Esophagus squamous epithelium (tissue), 5 donors: ENCODE measurements at regions not wholly inside any gene's neighbourhood (a gene's known extent, or its start where the extent isn't known, plus 50 kb on each side); places are given as distances from the start of the nearest gene placed in this dataset.
A peak's percentile ranks its signal among the peaks of the same experiment; 100 is the strongest.
"Not testable (repeated sequence)": the region's sequence is repeated elsewhere in the genome, so short reads cannot be mapped to it uniquely, and the experiment has no call there.

ENCODE experiments used
- DNase-seq: peaks from one replicate; lab custom pipeline; 2025; lab: John Stamatoyannopoulos, UW
- H3K27ac ChIP-seq, 4 donors: fragments of 200-600 bp; sonication (generic); one replicate each; pipeline ENCODE4 v1.5.1; 2016 to 2019; ENCODE audit warnings: mild to moderate bottlenecking in 1 of 4
- H3K27me3 ChIP-seq, 4 donors: fragments of 200-600 bp; sonication (generic); 1 replicate in 3 of 4; 2 replicates in 1 of 4; pipeline versions ENCODE4 v1.5.1 to v1.6.0; 2017 to 2021; ENCODE audit warnings: antibody characterized with exemption in 1 of 4
- H3K36me3 ChIP-seq, 3 donors: fragments of 200-600 bp; sonication (generic); one replicate each; pipeline ENCODE4 v1.5.1; 2016 to 2019
- H3K4me1 ChIP-seq, 3 donors: fragments of 200-600 bp; sonication (generic); one replicate each; pipeline ENCODE4 v1.5.1; 2017 to 2019
- H3K4me3 ChIP-seq, 4 donors: fragments of 200-600 bp; sonication (generic); 1 replicate in 3 of 4; 2 replicates in 1 of 4; pipeline ENCODE4 v1.5.1; 2016 to 2019; ENCODE audit warnings: mild to moderate bottlenecking in 2 of 4, moderate library complexity in 1 of 4
- H3K9me3 ChIP-seq, 3 donors: fragments of 200-600 bp; sonication (generic); one replicate each; pipeline ENCODE4 v1.5.1; 2016 to 2019
- POLR2A ChIP-seq, 4 donors: fragments of 450-650 bp; IDR thresholded peaks; one replicate each; pipeline ENCODE4 v1.6.1; 2017; ENCODE audit warnings: antibody characterized with exemption in 4 of 4, mild to moderate bottlenecking in 4 of 4, moderate library complexity in 3 of 4
- WGBS, 2 donors: methylation state at CpG; one replicate each; pipeline ENCODE4 v1.1.5; 2018; 5-methylcytosine and 5-hydroxymethylcytosine counted together
- intact Hi-C: fragments of 100-400 bp; cut with DNase I; formaldehyde crosslinking; loops from one replicate; pipeline ENCODE4 v1.15.0; 2022
- donor health status: DM: yes; HTN: yes; CAD: no.

GRCh38 chr1:120941066-120941465 lies 51.5 kb downstream of the PPIAL4A start:
- H3K27ac ChIP-seq, DNase-seq, H3K9me3 ChIP-seq, H3K4me3 ChIP-seq, H3K36me3 ChIP-seq, H3K4me1 ChIP-seq, intact Hi-C loops, H3K27me3 ChIP-seq: not testable (repeated sequence)
- WGBS, 2 donors = no CpG with 5 or more reads among the region's 6 CpGs

GRCh38 chr1:120941836-120942217 lies 52.3 kb downstream of the PPIAL4A start:
- H3K4me1 ChIP-seq, intact Hi-C loops, H3K27me3 ChIP-seq, DNase-seq, H3K36me3 ChIP-seq, H3K9me3 ChIP-seq: not testable (repeated sequence)
- Histone ChIP-seq H3K27ac (peak overlapping the region in 2 of 4 donors; percentile 77 to 79), H3K4me3 (peak overlapping the region in 3 of 4 donors; percentile 45 to 63 (median 51))
- WGBS, 2 donors = 13 to 16% methylated on average over 1 to 5 of the region's 12 CpGs

GRCh38 chr1:120942218-120942944 lies 52.8 kb downstream of the PPIAL4A start:
- peak overlapping the region; percentile 19 to 63 (median 48) for H3K4me3 ChIP-seq
- peak overlapping the region; percentile 39 to 79 (median 76) for H3K27ac ChIP-seq
- TF ChIP-seq POLR2A (IDR thresholded peaks at IDR 0.05) = peak in 1 of 4 donors; percentile 14
- H3K9me3 ChIP-seq, intact Hi-C loops, DNase-seq, H3K27me3 ChIP-seq, H3K36me3 ChIP-seq, H3K4me1 ChIP-seq: not testable (repeated sequence)
- WGBS, 2 donors = 0 to 2% methylated on average over 21 to 24 of the region's 34 CpGs

GRCh38 chr1:120942945-120943319 lies 53.4 kb downstream of the PPIAL4A start:
- H3K27me3 ChIP-seq, H3K9me3 ChIP-seq, H3K36me3 ChIP-seq, H3K4me1 ChIP-seq, DNase-seq, H3K27ac ChIP-seq, H3K4me3 ChIP-seq, intact Hi-C loops: not testable (repeated sequence)
- WGBS, 2 donors = no CpG with 5 or more reads among the region's 9 CpGs

GRCh38 chr1:120944691-120945090 lies 55.1 kb downstream of the PPIAL4A start:
- H3K4me3 ChIP-seq, H3K9me3 ChIP-seq, H3K4me1 ChIP-seq, DNase-seq, intact Hi-C loops, H3K36me3 ChIP-seq, H3K27me3 ChIP-seq, H3K27ac ChIP-seq: not testable (repeated sequence)
- WGBS, 2 donors = no CpG with 5 or more reads among the region's 20 CpGs

GRCh38 chr1:120945122-120945521 lies 55.6 kb downstream of the PPIAL4A start:
- H3K27me3 ChIP-seq, H3K9me3 ChIP-seq, H3K4me1 ChIP-seq, H3K36me3 ChIP-seq, DNase-seq, H3K4me3 ChIP-seq, intact Hi-C loops, H3K27ac ChIP-seq: not testable (repeated sequence)
- WGBS, 2 donors = 82% methylated on average over 6 of the region's 10 CpGs; no CpG with 5 or more reads in 1 of the 2 donors

GRCh38 chr1:120947114-120947513 lies 57.5 kb downstream of the PPIAL4A start:
- DNase-seq, H3K4me1 ChIP-seq, H3K36me3 ChIP-seq, H3K9me3 ChIP-seq, intact Hi-C loops, H3K27me3 ChIP-seq, H3K4me3 ChIP-seq, H3K27ac ChIP-seq: not testable (repeated sequence)
- 31 to 50% methylated on average over 3 to 4 of the region's 4 CpGs for WGBS, 2 donors

- WGBS, 2 donors = 95% methylated on average over 7 to 8 of the region's 11 CpGs
- intact Hi-C loops, DNase-seq: not testable (repeated sequence)
Measured at GRCh38 chr1:120949724-120950123, 60.2 kb downstream of the PPIAL4A start.

GRCh38 chr1:120950633-120951032 lies 61.1 kb downstream of the PPIAL4A start:
- H3K4me3 ChIP-seq, H3K27ac ChIP-seq, H3K4me1 ChIP-seq, DNase-seq, H3K27me3 ChIP-seq, intact Hi-C loops, H3K36me3 ChIP-seq, H3K9me3 ChIP-seq: not testable (repeated sequence)
- WGBS, 2 donors = 30 to 47% methylated on average over 1 of the region's 1 CpG

More at GRCh38 chr1:120949724-120950123, 60.2 kb downstream of the PPIAL4A start:
- H3K27ac ChIP-seq, H3K36me3 ChIP-seq, H3K27me3 ChIP-seq, H3K4me1 ChIP-seq, H3K4me3 ChIP-seq, H3K9me3 ChIP-seq: not testable (repeated sequence)

GRCh38 chr1:120951100-120951499 lies 61.5 kb downstream of the PPIAL4A start:
- intact Hi-C loops, H3K36me3 ChIP-seq, H3K4me3 ChIP-seq, DNase-seq, H3K27me3 ChIP-seq, H3K4me1 ChIP-seq, H3K9me3 ChIP-seq, H3K27ac ChIP-seq: not testable (repeated sequence)
- WGBS, 2 donors = no CpG with 5 or more reads among the region's 4 CpGs

- peak overlapping the region in 3 of 4 donors; percentile 1 to 13 (median 12) for H3K4me3 ChIP-seq
- H3K36me3 ChIP-seq, H3K4me1 ChIP-seq, H3K9me3 ChIP-seq, DNase-seq, H3K27ac ChIP-seq, intact Hi-C loops, H3K27me3 ChIP-seq: not testable (repeated sequence)
- WGBS, 2 donors = 40 to 76% methylated on average over 2 to 8 of the region's 38 CpGs
Measured at GRCh38 chr1:120952207-120952870, 62.8 kb downstream of the PPIAL4A start.

GRCh38 chr1:120952871-120953265 lies 63.3 kb downstream of the PPIAL4A start:
- H3K27me3 ChIP-seq, H3K4me1 ChIP-seq, H3K27ac ChIP-seq, DNase-seq, H3K36me3 ChIP-seq, intact Hi-C loops, H3K9me3 ChIP-seq: not testable (repeated sequence)
- no CpG with 5 or more reads among the region's 19 CpGs for WGBS, 2 donors
- H3K4me3 ChIP-seq = peak overlapping the region in 2 of 4 donors; percentile 12 to 13
